GM18867 (cell line): ENCODE measurements at regions not wholly inside any gene's neighbourhood (a gene's known extent, or its start where the extent isn't known, plus 50 kb on each side); places are given as distances from the start of the nearest gene placed in this dataset.

Experiments
- ATAC-seq: cut with Tn5 transposase; IDR thresholded peaks from one replicate; pipeline ENCODE4 v1.9.1; 2021; ENCODE audit warnings: mild to moderate bottlenecking, moderate library complexity; ENCODE audit not compliant: unreplicated experiment

DNA sequence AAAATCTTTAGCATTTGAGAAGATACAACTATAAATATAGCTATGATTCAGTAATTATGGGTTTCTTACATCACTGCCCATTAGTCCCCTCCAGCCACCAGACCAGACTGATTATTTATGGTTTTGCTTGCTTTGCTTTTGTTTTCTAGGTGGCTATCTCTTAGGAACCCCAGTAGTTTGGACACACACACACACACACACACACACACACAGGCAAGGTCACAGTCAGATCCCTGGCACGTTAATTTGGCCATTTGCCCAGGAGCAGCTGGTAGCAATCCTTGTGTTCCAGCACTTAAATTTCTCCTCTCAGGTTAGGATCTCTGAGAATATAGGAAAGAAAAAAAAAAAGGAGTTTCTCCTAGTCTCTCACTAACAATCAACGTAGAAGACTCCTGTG, 90.2 kb upstream of the RESF1 start:
- no peak for ATAC-seq

DNA sequence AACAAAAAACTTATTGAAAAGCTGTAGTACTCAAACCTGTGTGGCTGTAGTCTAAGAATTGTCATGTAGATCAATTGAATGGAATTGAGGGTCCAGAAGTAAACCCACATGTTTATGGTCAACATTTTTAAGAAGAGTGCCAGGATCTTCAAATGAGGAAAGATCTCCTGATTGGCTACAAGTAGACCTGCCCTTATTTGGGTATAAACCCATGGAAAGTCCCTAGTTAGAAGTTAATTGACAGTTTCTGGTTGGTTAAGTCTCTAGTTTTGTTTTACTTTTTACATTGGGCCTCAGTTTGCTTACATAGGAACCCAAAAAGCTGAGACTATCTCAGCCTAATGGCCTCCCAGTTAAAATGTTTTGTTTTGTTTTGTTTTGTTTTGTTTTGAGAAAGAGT, 91.9 kb upstream of the RESF1 start:
- no peak for ATAC-seq

DNA sequence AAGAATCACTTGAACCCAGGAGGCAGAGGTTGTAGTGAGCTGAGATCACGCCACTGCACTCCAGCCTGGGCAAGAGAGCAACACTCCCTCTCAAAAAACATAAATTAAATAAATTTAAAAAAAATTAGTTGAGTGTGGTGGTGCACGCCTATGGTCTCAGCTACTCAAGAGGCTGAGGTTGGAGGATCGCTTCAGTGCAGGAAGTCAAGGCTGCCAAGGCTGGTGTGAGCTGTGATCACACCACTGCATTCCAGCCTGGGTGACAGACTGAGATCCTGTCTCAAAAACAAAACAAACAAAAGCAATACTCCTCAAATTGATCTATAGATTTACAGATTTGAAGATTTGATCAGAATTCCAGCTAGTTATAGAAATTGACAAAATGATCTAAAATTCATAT, 92.7 kb upstream of the RESF1 start:
- ATAC-seq: no peak

DNA sequence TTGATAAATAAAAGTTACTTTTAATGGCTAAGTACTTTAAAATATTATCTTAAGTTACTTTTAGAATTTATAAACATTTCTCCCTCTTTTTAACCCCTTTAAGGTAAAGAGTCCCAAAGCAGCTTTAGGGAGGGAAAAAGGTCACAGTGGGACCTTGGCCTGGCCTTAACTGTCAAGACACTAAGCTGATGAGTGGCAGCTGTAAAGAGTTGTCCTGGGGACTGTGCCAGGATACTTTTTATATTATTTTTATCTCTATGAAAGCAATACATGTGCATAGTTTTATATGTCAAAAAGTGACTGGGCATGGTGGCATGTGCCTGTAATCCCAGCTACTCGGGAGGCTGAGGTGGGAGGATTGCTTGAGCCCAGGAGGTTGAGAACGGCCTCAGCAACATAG, 94.2 kb upstream of the RESF1 start:
- no peak for ATAC-seq

DNA sequence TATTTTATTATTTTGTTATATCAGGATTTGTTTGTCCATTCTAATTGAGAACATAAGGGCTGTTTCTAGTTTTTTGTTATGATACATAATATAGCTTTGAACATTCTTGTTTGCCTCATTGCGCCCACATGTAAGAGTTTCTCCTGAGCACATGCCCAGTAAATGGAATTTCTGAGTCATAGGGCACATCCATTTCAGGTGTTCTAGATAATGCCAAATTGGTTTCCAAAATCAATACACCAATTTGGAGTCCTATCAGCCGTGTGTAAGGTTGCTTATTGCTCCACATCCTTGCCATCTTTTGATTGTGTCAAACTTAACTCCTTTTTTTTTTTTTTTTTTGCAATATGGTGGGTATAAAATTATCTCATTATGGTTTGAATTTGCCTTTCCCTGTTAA, 97.9 kb upstream of the RESF1 start:
- ATAC-seq: no peak

DNA sequence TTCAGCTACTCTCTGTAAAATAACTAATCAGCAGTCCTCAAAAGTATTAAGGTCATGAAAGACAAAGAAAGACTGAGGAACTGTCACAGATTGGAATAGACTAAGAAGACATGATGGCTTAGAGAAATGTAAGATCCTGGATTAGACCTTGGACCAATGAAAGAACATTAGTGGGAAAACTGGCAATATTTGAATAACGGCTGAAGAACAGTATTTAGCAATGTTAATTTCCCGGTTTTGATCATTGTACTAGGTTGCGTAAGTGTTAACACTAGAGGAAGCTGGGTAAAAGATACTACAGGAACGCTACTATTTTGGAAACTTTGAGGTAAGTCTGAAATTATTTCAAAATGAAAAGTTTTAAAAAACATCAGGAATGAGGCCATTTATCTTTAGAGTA, 98.8 kb upstream of the RESF1 start:
- ATAC-seq: no peak

DNA sequence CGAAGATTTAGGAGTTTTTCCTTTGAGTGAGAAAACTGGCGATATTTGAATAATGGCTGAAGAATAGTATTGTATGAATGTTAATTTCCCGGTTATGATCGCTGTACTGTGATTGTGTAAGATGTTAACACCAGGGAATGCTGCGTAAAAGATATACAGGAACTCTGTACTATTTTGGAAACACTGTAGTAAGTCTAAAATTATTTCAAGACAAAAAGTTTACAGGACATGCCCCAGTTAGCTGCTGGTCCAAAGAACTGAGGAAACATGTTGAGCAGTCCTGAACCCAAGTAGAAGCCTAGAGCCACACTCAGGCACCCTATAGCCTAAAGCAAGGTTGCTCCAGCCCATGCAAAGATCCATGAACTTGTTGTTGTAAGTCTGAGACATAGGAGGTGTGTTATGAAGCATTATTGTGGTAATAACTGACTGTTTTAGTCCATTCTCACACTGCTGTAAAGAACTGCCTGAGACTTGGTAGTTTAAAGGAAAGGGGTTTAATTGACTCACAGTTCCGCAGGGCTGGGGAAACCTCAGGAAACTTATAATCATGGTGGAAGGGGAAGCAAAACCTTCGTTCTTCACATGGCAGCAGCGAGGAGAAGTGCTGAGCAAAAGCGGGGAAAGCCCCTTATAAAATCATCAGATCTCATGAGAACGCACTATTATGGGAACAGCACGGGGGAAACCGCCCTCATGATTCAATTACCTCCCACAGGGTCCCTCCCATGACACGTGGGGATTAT, 99.8 kb upstream of the RESF1 start:
- ATAC-seq: no peak

DNA sequence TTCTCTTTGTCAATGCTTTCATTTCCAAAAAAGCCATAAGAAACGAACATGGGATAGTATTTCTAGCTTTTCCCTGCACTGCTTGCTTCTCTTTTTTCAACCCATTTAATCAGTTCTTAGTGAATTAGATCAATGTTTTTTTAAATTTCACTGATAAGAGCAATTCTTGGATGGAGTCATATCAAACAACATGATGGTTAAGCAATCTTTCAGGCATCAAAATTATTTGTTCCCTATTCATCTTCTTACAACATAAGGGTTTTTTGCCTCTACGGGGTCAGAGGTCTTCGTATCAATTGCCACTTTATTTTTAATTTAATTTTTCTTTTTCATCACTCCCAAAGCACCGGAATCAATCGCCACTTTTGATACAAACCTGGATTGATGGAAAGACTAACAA, 103.8 kb upstream of the RESF1 start:
- ATAC-seq: no peak

DNA sequence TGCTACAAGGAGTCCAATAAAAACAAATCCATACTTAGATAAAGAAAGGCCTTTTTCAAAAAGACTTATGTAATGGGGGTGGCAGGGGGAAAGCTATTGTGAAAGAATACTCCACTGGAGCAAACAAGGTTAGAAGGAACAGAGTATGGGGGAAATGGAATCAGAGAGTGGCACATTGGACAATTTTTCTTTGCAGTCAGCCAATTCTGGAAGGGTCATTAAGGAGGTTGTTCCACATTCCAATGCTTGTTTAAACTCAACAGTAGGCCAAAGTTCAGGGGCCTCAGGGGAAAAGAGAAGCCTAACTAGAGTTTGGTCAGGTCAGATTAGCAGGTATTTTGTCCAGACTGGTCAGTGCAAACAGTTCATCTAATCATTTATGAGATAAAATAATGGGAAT, 105.2 kb upstream of the RESF1 start:
- no peak for ATAC-seq

DNA sequence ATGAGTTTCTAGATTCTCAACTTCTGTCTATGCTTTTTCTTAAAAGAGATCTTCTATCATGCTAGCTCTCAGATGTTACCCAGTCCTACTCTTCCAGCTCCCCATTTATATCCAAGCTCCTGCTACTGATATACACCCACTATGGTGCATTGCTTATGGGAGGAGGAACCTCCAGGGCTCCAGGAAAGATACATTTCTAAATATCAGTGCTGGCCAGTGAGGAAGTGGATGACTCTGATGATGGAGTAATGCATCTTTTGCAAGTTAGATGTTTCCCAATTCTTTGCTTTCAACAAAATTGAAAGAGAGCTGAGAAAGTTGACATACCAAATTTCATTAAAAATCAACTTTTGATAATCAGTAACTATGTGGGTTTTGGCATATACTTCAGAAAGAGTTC, 105.7 kb upstream of the RESF1 start:
- no peak for ATAC-seq

DNA sequence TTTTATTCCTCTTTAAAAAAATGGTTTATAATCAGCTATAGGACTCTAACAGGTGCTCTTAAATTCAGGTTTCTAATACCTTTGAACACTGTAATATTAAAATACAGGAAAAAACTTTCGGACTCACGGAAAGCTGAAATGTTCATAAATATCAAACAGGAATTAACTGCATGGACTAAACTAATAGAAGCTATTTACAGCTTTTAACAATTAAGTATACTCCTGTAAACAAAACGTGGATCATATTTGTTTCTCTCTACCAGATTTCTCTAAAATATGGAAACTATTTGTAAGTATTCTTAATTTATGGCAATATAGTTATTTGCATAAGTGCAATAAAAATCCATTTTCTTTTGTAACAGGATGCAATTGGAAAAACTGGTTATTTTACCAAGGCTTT, 108.9 kb upstream of the RESF1 start:
- no peak for ATAC-seq

DNA sequence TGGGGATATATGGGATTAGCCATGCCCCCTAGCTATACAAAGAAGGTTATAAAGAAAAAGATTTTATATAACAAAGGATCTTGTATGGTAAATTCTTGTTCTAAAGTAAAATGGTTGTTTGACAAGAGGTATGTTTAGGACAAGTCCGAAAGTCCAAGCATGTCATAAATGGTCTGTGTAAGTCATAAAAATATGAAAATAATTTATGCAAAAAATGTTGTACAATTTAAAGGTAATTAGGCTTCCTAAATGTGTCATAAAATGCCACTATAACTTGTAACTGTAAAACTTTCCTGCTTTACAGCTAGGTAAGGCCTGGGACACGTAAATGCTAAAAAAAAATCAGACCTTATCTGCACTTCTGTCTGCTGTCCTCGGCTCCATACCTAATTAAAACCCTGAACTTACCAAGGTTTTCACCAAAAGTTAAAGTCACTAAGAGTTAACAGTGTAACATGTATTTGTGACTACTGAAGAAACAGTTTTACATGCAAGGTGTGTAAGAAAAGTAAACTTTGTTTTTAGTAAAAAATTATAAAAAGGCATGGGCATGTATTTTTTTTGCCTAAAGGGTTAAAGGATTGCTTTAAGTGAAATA, 110.0 kb upstream of the RESF1 start:
- no peak for ATAC-seq

DNA sequence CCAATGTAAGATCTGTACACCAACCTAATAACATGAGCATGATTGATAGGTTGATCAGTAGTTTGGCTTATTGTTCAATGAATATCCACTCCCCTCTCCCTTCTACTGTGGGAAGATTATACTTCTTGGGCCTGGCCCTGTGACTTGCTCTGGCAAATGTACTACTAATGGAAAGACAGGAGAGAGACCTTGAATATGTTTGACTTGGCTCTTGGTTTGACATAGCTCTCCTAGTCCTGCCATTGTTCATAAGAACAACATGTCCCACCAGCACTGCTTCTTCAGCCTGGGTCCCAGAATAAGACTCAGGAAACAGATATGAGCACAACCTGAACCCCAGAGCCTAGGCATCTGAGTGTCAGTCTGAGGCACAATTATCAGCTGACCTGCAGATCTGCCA, 112.8 kb upstream of the RESF1 start:
- no peak for ATAC-seq

DNA sequence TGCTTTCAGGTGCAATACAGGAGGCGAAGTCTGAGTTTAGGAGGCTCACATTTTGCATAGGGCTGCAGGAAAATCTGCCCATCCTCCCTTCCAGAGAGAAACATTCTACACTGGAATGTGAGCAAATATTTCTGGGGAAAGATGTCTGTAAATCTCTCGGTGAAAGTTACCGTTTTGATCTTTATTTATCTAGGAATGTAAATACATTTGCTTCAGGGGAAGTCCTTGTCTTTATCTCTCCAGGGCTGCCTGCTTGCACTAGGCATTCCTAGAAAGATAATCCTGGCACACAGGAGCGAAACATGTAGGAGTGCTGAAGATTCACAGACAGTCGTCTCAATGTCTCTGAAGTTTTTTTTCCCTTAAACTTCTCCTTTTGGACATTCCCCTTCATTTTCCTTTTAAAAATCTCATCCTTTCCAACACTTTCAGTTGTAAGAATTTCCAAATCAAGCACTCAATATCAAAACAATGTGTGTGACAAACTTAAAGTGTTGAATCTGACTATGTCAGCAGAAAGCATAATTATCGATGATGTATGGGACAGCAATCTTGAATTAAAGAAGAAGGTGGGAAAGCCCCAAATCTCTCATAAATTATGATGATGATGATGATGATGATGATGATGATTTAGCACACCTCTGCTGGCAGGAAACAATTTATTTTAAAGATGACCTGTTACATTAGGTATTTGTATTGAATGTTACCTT, 113.4 kb upstream of the RESF1 start:
- no peak for ATAC-seq

DNA sequence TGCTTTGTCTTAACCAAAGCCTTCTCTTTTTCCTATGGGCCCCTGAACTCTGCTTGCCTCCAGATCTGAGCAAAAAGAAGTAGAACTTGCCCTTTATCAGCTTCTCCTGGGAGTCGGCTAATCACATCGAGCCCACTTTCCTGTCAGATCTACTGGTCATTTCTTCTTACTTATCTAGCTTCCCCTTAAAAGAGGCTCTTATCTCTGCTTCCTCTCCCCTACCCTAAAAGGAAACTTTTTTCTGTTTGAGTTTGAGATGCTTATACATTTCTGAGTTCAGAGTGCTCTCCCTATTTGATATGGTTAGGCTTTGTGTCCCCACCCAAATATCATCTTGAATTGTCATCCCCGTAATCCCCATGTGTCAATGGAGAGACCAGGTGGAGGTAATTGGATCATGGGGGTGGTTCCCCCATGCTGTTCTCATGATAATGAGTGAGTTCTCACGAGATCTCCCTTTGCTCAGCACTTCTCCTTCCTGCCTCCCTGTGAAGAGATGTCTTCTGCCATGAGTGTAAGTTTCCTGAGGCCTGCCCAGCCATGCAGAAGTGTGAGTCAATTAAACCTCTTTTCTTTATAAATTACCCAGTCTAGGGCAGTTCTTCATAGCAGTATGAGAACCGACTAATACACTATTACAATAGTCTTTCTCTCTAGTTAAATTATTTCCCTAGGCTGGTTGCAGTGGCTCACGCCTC, 114.7 kb upstream of the AMN1 start:
- ATAC-seq: no peak

DNA sequence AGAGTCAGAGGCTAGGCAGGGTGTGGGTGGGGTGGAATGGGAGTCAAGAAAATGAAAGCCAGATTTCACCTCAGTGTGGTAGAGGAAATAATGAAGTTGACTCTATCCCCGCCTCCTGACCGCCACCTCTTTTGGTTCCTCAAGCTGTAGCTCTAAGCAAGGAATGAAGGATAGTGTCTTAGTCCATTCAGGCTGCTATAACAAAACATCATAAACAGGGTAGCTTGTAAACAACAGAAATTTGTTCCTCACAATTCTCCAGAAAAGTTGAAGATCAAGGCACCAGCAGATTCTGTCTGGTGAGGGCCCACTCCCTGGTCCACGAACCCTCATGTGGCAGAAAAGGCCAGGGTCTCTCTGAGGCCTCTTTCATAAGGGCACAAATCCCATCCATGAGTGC, 109.1 kb upstream of the AMN1 start:
- ATAC-seq: no peak

DNA sequence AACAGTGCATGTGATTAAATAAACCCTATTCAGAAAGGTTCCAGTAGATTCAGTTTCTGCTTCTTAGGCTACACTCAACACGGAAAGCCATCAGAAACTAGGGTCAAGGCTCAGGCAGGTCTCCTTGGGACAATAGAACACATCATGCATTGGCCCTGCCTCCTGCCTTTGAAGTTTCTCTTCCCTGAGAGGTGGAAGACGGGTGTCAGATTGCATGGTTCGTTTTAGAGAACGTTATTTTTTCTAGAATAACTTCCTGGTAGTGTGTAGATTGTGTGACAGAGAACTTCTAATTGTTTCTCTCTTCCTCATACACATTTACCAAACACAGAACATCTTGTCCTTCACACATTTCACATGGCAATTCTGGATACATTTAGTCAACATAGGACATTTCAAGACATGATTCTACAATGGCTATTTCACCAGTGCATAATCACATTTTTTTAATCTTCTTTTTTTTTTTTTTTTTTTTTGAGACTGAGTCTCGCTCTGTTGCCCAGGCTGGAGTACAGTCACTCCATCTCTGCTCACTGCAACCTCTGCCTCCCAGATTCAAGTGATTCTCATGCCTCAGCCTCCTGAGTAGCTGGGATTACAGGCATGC, 106.6 kb upstream of the AMN1 start:
- no peak for ATAC-seq

DNA sequence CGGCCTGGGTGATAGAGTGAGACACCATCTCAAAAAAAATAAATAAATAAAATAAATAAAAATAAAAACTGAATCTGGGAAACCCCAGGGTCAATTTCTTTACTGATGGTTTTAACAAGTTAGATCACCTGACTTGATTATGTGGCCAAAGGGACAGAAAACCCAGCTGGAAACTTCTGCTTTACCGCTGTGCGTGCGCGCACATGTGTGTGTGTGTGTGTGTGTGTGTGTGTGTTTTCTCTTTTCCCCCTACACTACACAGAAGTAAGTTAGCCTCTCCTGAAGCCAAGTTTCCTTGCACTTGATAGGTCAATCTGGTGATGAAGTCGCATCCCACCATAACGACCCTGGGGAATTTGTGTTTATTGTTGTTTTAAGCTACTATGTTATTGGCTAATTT, 105.3 kb upstream of the AMN1 start:
- no peak for ATAC-seq

DNA sequence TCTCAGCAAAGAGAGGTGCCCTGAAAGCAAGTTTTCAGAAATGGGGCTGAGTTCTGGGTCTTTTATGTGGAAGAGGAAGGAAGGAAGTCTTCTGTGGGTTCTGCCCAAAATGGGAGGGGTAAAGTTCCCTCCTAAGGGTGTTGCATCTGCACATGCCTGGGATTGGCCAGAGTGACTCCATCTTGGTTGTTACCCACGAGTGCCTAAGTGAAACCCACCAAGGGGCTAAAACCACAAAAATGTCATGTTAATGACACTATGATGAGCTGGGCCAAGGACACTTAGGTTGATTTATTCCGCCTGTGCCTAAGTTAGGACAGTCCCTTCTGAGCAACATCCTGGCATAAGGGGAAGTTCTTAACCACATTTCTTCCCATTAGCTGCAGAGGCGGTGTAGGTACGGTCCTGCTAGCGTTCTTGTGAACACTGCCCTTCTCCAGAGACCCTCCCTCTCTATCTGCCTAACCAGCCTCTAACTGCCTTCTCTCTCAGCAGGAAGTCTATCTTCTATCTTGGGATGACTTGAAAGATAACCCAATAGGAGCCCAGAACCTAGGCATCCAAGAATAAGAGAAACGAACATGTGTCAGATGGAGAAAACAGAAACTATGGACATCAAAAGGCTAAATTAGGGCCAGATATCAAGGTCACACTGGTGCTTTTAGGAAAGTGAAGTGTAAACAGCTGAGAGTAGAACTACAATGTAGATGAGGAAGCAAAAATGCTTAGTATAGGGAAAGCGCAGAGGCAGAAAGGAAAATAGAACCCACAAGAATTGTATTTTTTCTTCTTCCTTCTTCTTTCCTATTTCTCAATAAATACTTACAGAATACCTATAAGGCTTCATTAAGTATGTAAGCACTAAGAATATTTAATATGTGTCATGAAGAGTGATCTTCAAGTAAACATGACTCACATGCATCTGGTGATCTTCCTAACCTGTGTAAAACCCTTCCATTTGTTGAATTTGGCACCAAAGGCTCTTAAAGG, 104.2 kb upstream of the AMN1 start:
- ATAC-seq: no peak

DNA sequence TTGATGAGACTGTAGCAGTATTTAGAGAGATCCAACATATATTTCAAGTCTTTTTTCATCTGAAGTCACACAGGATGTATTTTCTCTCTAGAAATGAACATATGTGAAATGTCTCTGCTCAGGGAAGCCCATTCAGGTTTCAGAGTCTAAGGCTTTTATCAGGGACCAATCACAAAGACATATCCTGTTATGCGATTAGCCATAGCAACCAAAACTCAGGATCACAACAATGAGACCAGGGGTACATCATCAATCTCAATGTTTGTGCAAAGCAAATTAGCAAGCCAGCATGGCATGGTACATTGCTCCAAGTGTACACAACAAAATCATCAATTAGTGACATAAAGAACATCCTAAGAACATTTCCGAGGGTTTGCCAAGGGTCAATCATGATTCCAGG, 99.2 kb upstream of the AMN1 start:
- no peak for ATAC-seq
